A673 (cell line): ENCODE measurements at regions not wholly inside any gene's neighbourhood (a gene's known extent, or its start where the extent isn't known, plus 50 kb on each side); places are given as distances from the start of the nearest gene placed in this dataset.

ENCODE experiments used
- CTCF ChIP-seq: fragments of 300-800, 200-600 bp; sonication (generic); conservative IDR thresholded peaks from 2 replicates; pipeline ENCODE4 v1.5.1; 2017; ENCODE audit warnings: low read depth, mild to moderate bottlenecking, antibody characterized with exemption, low read length, moderate library complexity, mixed read lengths
- EZH2 ChIP-seq: fragments of 200-600 bp; sonication (generic); IDR thresholded peaks from 2 replicates; pipeline ENCODE4 v1.6.1; 2017; ENCODE audit warnings: borderline replicate concordance, low read depth, mild to moderate bottlenecking, mixed read lengths, antibody characterized with exemption, low read length; ENCODE audit not compliant: poor library complexity, severe bottlenecking

GRCh38 chr7:145700488-145700887 lies 416.1 kb upstream of the CNTNAP2 start:
- TF ChIP-seq CTCF (no peak), EZH2 (no peak)
